Fibroblast of mammary gland (primary cell): ENCODE measurements at regions not wholly inside any gene's neighbourhood (a gene's known extent, or its start where the extent isn't known, plus 50 kb on each side); places are given as distances from the start of the nearest gene placed in this dataset.

Source experiments
- DNase-seq: peaks from one replicate; pipeline ENCODE4 v3.0.0-alpha.2; 2010; ENCODE audit warnings: low read depth
- H3K4me3 ChIP-seq: 2 replicates; pipeline ENCODE4 v1.5.1; 2011; ENCODE audit warnings: low read depth, mild to moderate bottlenecking, low read length, moderate library complexity; ENCODE audit not compliant: control insufficient read depth
- TF ChIP-seq, protein P1 (sequence below): conservative IDR thresholded peaks from 2 replicates; pipeline ENCODE4 v1.5.1; 2011; ENCODE audit warnings: low read depth, low read length, inconsistent platforms; ENCODE audit not compliant: control insufficient read depth, insufficient read depth

DNA sequence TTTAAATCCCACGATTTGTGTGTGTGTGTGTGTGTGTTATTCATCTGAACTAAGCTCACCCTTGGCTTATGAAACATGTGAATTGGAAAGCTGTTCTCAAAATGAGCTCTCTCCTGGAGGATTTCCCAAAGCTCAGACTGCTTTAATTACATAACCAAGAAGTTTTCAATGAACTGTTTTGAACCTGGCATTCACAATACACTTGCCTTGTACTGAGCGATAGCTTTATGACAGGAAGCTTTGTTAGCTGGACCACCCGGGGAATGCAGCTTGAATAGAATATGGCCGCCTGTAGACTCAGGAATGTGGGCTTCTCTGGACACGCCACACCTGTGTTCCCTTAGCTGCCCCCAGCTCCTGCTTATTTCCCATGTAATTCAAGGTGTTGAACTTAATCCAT is 71.4 kb upstream of the PREP start:
- no peak overlapping the region for H3K4me3 ChIP-seq
- peak; percentile 34 for DNase-seq
- TF ChIP-seq, protein P1, sequence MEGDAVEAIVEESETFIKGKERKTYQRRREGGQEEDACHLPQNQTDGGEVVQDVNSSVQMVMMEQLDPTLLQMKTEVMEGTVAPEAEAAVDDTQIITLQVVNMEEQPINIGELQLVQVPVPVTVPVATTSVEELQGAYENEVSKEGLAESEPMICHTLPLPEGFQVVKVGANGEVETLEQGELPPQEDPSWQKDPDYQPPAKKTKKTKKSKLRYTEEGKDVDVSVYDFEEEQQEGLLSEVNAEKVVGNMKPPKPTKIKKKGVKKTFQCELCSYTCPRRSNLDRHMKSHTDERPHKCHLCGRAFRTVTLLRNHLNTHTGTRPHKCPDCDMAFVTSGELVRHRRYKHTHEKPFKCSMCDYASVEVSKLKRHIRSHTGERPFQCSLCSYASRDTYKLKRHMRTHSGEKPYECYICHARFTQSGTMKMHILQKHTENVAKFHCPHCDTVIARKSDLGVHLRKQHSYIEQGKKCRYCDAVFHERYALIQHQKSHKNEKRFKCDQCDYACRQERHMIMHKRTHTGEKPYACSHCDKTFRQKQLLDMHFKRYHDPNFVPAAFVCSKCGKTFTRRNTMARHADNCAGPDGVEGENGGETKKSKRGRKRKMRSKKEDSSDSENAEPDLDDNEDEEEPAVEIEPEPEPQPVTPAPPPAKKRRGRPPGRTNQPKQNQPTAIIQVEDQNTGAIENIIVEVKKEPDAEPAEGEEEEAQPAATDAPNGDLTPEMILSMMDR, result no peak

- TF ChIP-seq, protein P1, result no peak
- no peak for DNase-seq
Observed at GRCh38 chr6:105469946-105470345, 67.1 kb upstream of the PREP start.

DNA sequence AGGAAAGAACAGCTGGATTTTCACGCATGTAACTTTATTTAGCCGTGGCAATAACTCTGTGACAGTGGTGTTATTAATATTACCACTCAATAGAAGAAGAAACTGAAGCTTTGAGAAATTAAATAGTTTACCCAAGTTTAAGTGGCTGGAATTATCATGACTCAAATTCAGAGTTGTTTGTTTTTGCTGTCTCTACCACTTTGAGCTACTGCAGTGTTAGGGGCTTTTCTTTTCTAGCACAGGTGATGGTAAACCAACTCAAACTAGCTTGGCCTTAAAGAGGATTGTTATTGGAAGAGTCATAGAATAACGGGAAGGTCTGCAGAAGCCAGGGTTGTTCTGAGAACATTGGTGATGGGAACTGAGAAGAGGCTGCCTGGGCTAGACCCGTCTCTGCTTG is 66.0 kb upstream of the PREP start:
- no peak overlapping the region for H3K4me3 ChIP-seq
- TF ChIP-seq, protein P1, result no peak
- DNase-seq, result no peak

More at GRCh38 chr6:105469946-105470345, 67.1 kb upstream of the PREP start:
- no peak overlapping the region for H3K4me3 ChIP-seq

DNA sequence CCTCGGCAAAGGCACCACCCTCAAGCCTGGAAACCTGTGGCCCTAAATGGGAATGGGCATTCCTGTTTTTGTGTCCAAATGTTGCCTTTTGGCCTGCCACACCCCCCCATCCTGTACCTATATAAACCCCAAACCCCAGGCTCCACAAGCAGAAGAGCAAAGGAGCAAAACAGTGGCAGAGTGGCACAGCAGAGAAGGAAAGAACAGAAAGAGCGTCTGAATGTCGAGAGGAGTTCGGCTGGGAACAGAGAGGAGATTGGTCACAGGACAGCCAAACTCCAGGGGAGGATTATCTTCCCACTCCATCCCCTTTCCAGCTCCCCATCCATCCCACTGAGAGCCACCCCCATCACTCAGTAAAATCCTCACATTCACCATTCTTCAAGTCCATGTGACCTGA is 58.0 kb upstream of the PREP start:
- TF ChIP-seq, protein P1, result no peak
- no peak for DNase-seq

DNA sequence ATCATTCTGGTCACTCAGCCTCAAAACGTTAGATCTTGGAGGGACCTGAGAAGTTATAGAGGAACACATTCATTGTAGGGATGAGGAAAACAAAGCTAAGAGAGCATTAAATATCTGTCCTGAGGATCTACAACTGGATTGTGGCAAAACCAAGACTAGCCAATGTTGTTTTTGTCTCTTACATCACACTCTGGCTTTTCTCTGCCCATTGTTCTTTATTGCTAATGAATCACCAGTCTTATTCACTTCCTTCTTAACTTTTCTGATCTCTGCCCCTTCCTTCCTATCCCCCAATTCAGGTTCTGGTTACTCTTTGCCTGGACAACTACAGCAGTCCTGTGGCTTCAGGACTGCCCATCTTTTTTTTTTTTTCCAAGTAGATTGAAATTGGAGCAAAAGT is 57.0 kb upstream of the PREP start:
- no peak overlapping the region for H3K4me3 ChIP-seq
- DNase-seq, result peak; percentile 67
- TF ChIP-seq, protein P1, result no peak

More for the DNA sequence above, 58.0 kb upstream of the PREP start:
- H3K4me3 ChIP-seq, result no peak overlapping the region

DNA sequence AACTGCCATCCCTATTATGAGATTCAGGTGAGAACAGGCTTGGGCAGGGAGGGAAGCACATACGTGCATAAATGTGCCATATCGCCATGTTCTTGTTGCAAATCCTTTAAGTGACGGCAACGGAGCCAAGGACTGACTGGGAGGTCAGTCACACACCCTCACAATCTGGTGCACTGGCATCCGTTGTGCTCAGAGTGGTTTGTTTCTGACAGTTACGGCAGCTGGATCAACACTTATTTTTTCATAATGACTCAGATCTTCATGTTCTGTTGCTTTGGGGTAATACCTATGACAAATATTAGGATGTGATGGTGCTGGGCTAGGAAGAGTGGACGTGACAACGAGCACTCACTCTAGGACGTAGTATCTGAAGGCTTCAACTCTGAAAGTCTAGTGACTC is 56.2 kb upstream of the PREP start:
- TF ChIP-seq, protein P1, result no peak
- DNase-seq, result no peak
- no peak overlapping the region for H3K4me3 ChIP-seq

- TF ChIP-seq, protein P1, result no peak
- no peak for DNase-seq
- H3K4me3 ChIP-seq, result no peak overlapping the region
Observed at GRCh38 chr6:105458551-105458950, 55.7 kb upstream of the PREP start.
